ENCODE measurements at regions not wholly inside any gene's neighbourhood (a gene's known extent, or its start where the extent isn't known, plus 50 kb on each side); places are given as distances from the start of the nearest gene placed in this dataset.

DNA sequence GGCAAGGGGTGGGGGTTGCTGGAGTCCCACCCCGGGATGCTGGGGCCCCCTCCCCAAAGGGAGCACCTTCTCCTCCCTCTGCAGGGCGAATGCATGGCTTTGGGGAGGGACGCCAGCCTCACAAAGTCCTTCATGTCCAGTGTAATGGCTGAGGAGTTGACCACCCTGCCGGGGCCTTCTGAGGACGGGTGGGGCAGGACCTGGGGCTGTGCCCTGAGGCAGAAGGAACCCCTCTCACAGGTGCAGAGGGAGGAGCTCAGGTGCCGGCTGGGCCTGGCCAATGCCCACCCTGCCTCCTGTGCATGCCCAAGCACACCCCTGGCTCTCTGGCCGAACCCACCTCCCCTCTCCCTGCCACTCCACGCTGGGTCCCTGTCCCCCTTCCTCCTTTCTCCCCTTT is 64.3 kb upstream of the RNU6ATAC start:
- DNase-seq: no peak

DNA sequence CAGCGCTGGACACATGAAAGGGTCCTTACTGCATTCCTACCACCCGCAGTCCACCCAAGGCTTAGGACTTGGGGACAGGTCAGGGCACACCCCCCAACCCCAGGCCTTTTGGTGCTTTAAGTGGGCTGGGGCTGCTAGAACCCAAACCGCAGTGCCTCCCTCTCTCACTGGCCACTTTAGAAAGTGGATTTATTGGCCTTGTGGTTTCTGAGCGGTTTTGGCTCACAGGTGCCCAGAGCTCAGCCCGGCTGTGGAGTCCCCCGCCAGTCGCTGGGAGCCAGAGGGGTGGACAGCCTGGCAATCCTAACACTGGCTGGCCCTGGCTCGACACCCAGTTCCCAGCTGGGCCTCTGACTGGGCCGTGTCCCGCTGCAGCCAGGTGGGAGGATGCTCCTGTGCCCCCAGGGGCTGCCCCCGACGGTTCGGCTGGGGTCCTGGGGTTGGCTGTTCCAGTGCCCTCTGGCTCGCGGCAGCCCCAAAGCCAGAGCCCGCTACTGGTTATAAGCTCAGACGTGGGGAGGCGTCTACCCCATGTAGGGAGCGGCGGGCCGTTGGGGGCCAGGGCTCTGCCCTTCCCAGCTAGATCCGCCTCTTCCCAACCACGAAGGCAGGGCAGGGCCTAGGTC is 65.2 kb upstream of the RNU6ATAC start:
- DNase-seq: no peak

DNA sequence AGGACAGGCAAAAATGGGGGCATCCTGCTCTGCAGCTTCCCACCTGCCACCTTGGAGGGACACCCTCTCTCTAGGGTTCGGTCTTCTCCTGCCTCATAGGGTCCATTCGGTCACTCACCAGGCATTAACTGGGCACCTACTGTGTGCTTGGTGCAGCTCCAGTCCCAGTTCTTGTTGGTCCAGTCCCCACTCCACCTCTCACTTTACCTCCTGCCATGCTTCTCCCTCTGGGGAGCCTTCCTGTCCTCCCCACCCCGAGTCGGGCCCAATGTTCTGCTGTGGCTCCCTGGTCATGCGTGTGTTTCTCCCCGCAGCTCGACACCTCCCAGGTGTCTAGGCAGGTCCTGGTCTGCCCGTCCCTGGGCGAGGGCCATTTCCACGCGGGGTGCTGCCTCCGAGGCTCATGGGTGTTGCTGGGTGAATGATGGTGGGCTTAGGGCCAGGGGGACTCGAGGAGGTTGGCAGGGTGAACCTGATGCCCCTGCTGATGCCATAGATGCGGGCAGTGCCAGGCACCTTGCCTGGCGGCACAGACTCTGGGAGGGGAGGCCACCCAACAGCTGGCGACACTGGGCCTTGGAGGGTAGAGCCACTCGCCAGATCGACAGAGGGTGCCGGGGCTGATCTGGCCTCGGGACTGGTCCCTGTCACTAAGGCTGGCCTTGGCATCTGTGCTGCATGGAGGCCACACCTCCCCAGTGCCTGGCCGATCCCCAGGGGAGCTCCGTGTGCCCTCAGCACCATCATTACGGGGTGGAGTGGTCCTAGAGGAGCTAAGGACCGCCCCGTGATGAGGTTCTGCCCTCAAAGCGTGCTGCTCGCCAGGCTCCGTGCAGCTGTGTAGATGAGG is 66.0 kb upstream of the RNU6ATAC start:
- DNase-seq: no peak

DNA sequence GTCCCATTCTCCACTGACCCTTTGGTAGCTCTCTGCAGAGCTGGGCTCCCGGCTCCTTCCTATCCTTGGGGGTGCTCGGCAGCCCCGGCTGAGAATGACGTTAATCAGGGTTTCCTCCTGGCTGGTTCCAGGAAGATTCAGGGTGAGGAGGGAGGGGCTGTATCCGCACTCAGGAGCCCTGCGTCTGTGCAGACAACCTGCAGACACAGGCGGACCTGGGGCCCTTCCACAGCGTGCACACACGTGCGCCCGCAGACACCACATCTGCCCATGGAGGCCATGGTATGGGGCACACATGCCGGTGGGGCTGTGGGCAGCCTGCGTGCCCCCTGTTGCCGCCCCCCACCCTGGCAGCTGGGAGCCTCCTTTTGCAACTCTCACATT is 66.6 kb upstream of the RNU6ATAC start:
- no peak for DNase-seq

DNA sequence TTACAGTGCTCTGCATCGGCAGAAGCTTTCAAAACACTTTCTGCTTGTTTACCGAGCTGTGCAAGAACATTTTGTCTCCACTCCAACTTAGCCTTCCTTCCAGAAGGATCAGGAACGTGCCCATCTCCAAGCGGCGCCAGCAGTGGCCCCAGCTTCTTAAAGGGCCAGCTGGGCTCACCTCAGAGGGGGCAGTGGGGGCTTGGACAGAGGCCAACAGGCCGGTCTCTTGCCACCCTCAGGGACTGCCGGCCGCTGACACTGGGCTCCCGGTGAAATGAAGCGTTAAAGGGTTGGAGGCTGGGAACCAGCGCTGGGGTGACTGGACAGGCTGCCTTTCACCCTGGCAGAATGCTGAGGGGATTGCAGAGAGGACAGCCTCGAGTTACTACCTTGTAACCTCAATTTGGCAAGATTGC is 67.0 kb upstream of the RNU6ATAC start:
- DNase-seq: no peak

DNA sequence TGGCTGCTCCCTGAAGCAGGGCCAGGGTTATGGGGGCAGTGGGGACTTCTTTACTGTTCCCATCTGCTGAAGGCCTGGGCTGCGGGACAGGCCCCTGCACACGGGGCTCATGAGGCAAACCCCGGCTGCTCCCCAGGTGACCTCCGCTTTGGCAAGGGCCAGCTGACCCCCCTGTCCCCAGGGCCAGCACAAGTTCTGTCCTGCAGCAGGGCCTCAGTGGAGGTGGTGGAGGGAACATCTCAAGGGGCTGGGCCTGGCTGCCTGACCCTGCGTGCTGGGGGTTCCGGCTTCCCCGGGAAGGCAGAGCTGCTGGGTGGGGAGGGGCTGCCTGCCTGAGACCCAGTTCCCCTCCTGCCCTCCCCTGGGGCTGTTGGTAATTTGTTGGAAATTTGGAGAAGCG is 67.4 kb upstream of the RNU6ATAC start:
- no peak for DNase-seq

DNA sequence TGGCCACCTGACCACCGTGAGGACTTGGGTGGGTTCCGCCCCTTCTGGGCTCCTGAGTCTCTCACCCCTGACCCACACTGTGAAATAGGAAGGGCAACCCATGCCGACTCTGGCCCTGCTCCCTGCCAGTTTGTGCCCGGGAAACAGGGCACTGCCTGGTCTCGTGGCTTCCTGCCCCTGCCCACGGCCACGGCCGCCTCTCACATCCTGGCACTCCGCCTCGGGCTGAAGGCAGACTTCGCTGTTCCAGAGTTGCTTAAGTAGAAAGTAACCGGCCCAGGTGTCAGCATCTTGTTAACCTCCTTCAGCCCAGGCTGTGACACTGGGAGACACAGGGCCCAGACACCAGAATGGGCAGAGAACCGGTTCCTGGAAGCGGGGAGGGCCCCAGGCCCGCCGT is 68.7 kb upstream of the RNU6ATAC start:
- DNase-seq: no peak

DNA sequence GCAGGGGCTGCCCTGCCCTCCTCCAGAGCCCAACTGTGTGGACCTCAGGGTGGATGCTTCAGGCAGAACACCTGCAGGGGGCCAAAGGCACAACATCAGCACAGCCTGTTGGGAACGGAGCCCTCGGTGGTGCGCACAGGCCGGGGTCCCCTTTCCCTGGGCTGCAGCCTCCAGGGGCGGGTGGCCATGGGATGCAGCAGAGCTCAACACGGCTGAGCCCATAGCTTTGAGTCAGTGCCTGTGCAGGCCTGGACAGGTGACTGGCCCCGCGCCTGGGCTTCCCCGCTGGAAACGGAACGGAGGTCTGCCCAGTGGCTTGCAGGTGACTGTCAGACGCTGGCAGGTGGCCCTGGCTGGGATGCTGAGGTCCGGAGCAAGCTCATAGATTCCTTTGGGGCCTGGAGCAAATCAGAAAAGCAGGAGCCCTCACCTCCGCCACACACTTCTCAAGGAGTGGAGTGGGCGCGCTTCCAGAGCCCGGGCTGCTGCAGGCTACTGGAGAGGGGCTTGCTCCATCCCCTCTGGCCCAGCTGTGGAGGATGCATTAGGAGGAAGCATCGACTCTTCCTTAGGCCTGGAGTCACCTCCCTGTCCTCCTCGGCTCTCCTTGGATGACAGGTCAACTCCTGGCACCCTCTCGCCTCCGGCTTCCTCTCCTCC is 69.8 kb upstream of the RNU6ATAC start:
- no peak for DNase-seq

DNA sequence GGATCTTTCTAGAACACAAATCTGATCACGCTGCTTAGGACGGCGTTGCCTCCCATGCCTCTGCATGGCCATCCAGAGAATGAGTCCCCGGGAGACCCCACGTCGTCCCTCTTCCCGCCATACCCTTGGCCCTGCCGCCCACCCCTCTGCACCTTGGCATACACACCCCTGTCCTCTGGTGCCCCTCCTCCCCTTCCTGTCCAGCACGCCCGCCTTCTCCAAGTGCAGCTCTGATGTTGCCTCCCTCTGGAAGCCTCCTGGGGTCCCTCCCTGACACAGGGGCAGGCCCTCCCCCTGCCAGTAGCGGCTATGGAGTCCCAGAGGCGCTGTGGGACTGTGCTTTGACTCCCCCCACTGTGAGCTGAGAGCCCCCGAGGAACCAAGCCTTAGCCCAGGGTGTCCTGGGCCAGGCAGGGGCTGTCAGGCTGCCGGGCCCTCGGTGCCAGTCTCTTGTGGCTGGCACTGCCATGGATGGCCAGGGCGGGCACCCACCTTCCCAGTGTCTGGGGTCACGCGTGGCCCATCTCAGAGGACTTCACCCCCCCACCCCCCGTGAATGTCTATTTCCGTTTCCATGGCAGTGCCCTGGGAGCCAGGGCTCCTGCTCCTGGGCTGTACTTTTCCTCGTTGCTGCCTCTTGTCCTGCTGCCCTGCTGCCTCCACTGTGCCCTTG is 70.5 kb upstream of the RNU6ATAC start:
- no peak for DNase-seq

DNA sequence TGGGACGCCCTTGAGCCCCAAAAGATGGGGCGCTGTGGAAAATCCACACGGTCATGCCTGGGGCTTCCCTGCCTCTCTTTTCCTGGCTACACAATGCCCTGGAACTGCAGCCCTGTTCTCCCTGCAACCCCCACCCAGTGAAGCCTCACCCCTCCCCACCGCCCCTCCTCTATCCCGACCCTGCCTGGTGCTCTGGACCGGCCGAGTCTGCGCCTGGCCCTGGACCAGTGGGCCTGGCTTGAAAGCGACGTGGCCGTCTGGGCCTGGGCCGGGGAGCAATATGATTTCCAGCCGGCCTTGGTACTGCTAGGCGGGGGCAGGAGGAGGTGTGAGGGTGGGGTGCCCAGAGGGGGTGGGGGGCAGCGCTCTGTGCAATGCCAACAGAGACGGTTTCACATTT is 71.0 kb upstream of the RNU6ATAC start:
- no peak for DNase-seq

DNA sequence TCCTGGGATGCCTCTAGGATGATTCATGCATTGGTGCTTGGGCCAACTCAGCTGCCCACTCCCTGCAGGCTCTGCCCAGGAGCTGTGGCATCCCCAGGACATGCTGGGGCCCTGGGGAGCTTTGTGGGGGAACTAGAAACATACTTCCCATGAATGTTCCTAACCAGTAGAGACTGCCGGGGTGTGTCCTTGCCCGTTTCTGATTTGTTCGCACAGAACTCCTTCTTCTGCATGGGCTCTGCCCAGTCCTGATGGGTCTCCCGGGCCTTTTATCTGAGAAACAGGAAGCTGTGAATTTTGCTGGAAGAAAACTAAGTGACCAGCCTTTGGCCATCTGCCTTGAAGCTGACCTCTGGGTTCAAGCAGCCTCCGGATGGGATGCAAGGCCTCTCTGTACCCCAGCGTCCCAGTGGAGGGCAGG is 71.6 kb upstream of the RNU6ATAC start:
- DNase-seq: no peak

DNA sequence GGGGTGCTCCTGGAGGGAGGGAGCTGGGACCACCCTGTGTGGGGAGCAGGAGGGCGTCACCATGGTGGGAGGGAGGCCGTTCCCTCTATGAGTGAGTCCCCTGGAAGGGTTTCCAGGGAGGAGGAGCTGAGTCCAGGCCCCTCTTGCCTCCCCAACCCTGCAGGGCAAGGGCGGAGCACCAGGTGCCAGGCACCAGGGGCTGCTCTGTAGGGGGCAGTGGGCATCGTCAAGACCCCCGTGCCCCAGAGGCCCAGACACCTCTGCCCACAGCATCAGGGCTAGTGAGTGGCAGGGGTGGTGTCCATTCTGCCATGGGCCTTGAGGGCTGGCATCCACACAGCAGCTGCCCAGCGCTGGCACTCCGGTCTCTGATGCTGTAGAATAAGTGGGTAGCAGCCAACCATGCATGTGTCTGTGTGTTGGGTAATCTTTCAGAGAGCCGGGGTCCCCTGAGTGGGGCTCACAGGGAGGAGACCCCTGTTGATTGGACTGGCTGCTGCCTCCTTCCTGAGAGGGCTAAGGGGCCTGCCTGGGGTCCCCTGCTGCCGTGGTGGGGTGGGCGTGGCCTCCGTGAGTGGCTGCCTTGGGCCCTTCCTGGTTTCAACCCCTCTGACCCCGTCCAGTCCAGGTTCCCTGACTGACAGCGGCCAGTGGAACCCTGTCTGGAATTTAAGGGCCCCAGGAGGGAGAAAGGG is 72.7 kb upstream of the RNU6ATAC start:
- DNase-seq: no peak

DNA sequence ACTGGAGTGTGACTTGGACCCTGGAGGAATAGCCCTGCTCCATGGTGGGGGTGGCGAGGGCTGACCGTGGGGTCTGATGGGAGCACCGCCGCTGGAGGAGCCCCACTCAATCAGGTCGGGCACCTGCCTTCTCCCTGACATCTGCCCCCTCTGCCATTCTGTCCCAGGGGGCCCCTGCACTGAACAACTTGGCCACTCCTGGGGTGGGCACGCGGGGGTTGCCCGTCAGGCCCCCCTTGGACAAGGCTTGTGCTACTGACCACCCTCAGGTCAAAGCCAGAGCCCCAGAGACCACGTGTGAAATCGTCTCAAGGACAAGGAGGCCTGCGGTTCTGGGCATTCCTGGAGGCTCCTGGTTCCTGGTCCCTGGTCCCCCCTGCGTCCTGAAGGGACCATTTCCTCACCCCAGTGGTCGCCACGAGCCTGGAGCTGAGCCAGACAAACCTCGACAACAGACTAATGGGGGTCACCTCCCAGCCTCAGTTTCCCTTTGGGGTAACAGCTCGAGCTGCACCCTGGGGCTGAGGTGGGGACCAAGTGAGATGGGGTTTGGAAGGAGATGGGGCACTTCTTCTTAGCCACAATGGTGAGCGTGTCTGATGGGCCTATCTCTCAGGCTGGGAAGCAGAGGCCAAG is 73.4 kb upstream of the RNU6ATAC start:
- no peak for DNase-seq

DNA sequence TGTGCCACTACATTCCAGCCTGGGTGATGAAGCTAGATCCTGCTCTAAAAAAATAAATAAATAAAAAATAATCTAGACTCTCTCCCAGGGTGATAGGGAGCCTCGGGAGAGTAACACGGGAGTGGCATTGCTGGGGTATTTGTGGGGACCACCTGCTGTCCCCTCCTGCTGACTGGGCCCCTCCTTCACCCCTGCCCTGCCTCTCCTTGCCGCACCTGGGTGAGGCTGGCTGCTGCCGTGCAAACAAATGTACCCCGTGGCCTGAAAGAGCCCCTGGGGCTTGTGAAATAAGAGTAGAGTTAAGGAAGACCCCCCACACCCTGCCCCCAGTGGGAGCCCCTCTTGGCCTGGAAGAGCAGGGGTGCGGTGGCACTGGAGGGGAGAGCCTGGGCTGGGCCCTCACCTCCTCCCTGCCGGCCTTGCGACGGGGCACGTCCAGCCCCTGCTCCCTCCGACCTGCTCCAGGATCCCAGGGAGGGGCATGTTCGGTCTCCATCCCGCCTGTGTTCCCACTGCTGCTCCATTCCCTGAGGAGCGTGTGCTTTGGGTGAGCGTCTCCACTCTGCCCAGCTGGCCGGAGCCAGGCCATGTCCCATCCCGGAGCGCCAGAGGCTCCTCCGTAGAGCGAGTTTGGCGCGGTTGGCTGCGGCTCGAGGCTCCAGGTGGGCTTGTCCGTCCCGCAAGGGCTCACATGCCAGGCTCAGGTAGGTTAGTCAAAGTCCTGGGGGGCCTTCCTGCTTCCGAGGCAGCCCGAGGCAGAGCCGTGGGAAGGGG is 75.0 kb upstream of the RNU6ATAC start:
- no peak for DNase-seq

DNA sequence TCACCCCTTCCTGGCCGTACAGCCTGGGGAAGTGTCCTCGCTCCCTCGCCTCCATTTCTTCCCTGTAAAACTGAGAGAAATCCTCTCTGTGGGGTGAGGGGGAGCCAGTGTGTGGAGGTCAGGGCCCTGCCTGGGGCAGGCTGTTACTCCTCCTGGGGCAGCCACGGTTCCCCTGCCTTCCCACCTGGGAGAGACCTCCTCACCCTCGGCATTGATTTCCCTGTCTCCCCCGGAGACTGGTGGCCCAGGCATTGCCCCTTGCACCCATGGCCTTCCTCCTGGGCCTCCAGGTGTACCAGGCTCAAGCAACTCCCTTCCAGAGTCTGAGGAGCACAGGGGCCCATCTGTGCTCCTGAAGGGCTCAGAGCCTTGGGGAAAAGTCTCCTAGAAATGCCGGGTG is 75.6 kb upstream of the RNU6ATAC start:
- DNase-seq: no peak

DNA sequence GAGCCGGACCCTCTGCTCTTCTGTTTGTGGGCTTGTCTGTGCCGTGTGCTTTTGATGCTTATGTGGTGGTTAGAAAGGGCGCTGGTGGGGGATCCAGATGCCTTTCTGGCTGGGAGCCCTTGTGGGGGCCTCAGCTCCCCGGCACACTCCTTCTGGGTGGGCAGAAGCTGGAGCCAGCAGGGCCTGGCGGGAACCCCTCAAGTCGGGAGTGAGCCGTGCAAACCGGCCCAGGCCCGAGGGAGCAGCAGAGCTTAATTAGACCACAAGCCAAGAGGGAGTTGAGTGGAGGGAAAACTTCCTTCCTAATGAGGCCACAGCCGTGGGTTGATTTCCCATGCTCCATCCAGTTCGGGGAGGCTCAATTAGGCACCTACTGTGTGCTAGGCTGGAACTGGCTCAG is 76.0 kb upstream of the RNU6ATAC start:
- no peak for DNase-seq

DNA sequence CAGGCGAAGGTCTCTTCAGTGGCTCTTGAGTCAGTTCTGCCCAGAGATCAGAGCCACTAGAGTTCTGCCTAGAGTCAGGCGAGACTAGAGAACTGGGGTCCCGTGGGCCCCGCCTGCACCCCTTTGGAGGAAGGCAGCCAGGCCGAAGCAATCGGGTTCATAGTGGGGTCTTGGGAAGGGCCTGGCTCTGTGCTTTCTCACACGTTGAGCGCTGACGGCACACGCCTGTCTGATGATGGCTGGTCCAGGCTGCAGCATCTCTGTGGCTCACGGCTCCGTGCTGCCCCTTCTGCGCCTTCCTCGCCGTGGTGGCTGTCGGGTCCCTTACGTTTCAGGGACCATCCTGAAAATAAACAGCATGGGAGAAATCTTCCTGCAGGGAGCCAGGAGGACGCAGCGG is 78.3 kb upstream of the RNU6ATAC start:
- DNase-seq: no peak

DNA sequence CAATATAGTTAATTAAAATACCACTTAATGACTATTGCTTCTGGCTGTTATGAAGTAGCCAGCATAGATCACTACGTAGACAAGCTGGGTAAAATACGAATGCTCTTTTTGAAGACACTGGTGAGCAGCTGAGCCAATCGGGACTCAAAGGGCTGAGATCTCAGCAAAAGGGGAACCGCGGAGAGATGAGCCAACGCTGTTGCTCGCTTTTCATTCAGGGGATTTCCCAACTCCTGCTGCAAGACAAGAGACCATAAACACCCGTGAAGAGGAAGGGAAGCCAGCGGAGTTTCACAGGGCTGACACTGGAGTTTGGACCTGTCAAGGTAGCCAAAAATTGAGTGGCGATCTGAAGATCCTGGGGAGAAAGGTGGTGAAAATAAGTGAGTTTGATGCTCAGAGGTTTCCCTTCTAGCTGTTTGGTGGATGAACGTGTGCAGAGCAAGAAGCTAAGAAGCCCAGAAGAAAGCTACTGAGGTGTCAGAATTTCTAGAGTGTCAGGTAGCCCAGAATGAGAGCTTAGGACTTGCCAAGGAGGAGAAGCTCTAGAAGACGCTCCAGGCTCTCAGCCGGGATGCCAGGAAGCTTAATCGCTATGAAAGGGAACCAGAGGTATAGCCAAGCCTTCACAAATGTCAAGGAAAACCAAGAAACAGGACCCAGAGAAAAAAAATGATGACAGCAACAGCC is 79.6 kb upstream of the RNU6ATAC start:
- DNase-seq: peak; percentile 30

DNA sequence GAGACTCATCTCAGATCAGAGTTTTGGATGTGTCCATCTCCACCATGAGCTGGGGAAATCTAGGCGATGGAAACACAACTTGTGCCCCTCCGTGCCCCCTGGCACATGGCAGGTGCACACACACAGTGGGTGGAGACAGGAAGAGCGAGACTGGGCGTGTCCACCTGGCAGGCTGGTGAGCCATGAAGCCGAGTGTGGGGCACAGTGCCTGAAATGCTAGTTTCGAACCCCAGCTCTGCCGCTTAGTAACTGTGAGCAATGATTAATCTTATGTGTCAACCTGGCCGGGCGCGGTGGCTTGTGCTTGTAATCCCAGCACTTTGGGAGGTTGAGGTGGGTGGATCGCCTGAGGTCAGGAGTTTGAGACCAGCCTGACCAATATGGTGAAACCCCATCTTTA is 80.8 kb upstream of the RNU6ATAC start:
- no peak for DNase-seq

DNA sequence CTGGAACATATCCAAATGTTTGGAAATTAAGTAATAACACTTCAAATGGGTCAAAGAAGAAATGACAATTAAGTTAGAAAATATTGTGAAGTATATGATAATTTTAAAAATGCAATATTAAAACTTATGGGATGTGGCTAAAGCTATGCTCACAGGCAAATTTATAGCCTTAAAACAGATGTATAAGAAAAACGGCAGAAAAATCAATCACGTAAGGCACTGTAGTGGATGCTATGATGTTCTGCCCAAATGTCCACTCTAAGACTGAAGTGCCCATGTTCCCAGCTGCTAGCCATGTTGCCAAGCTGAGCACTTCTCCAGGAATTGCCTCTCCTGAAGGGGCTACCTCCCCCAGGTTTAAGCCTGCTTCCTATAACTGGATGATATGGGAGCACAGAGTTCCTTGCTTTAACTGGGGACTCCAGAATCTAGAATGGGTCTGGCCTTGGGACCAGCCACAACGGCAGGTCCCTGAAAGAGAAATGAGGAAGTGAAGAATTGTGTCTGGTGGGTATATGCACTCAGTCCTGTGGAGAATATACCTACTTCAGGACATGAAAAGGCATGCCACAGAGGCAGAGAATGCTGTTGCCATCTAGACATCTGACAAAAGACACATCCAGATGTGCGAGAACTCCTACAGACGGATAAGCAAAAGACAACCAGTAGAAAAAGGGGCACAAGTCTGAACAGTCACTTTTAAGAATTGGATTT is 78.2 kb upstream of the RXRA start:
- DNase-seq: no peak

Data from activated CD4-positive, alpha-beta T cell treated with anti-CD3 and anti-CD28 coated beads, Interleukin-2, Interleukin-6, amounts not matched to agents 100 ng/mL and 50 ng/mL, durations not matched to agents 16 hours and 8 hours (primary cell).